ENCODE measurements at regions not wholly inside any gene's neighbourhood (a gene's known extent, or its start where the extent isn't known, plus 50 kb on each side); places are given as distances from the start of the nearest gene placed in this dataset.

DNA sequence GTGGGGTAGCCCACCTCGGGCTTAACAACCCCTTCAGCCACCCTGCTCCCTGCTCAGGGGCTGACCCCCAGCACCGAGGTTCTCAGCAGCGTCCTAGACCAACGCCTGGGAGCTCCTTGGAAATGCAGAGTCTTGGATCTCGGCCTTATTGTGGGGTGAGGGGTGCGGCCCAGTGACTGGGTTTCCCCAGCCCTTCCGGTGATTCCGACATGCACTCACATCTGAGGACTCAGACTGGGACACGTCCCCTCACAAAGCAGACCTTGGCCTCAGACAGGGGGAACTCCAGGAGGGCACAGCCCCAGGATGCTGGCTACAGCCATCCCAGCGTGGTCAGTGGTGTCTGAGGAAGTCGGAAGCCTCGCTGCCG lies 117.7 kb downstream of the RFLNA start:
- CTCF ChIA-PET = no interaction called here
- Mint-ChIP-seq H3K36me3 (peaks cover 9% of the 10 kb centered on the region; the same call in 1 of the 2 replicates), H3K27ac (no peak overlapping the region), H3K4me3 (no peak overlapping the region), H3K27me3 (ENCODE audit: low read depth) (no peaks in the 10 kb centered on the region; the same call in 1 of the 2 replicates), H3K9me3 (no peaks in the 10 kb centered on the region), H3K4me1 (peaks cover 21% of the 10 kb centered on the region)
- TF ChIP-seq FOXJ3 (CRISPR knock-in tag; IDR thresholded peaks at IDR 0.05; ENCODE audit: borderline replicate concordance) = no peak
- no peak for TF ChIP-seq HMGXB4 (CRISPR knock-in tag; IDR thresholded peaks at IDR 0.05)
- TF ChIP-seq, protein P1, sequence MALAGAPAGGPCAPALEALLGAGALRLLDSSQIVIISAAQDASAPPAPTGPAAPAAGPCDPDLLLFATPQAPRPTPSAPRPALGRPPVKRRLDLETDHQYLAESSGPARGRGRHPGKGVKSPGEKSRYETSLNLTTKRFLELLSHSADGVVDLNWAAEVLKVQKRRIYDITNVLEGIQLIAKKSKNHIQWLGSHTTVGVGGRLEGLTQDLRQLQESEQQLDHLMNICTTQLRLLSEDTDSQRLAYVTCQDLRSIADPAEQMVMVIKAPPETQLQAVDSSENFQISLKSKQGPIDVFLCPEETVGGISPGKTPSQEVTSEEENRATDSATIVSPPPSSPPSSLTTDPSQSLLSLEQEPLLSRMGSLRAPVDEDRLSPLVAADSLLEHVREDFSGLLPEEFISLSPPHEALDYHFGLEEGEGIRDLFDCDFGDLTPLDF (CRISPR knock-in tag; IDR thresholded peaks at IDR 0.05) = no peak
- TF ChIP-seq, protein P2, sequence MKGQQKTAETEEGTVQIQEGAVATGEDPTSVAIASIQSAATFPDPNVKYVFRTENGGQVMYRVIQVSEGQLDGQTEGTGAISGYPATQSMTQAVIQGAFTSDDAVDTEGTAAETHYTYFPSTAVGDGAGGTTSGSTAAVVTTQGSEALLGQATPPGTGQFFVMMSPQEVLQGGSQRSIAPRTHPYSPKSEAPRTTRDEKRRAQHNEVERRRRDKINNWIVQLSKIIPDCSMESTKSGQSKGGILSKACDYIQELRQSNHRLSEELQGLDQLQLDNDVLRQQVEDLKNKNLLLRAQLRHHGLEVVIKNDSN (CRISPR knock-in tag; IDR thresholded peaks at IDR 0.05) = no peak
- no peak for TF ChIP-seq ATF3 (CRISPR knock-in tag; conservative IDR thresholded peaks at IDR 0.05)
- TF ChIP-seq MLX (CRISPR knock-in tag; IDR thresholded peaks at IDR 0.05) = no peak
- no peak for TF ChIP-seq ZNF263 (CRISPR knock-in tag; IDR thresholded peaks at IDR 0.05; ENCODE audit: low read depth)
- TF ChIP-seq ZNF219 (CRISPR knock-in tag; IDR thresholded peaks at IDR 0.05; ENCODE audit: borderline replicate concordance) = no peak
- no peak for TF ChIP-seq PRRX2 (CRISPR knock-in tag; IDR thresholded peaks at IDR 0.05)
- no peak for TF ChIP-seq ZNF121 (CRISPR knock-in tag; IDR thresholded peaks at IDR 0.05)
- TF ChIP-seq, protein P3, sequence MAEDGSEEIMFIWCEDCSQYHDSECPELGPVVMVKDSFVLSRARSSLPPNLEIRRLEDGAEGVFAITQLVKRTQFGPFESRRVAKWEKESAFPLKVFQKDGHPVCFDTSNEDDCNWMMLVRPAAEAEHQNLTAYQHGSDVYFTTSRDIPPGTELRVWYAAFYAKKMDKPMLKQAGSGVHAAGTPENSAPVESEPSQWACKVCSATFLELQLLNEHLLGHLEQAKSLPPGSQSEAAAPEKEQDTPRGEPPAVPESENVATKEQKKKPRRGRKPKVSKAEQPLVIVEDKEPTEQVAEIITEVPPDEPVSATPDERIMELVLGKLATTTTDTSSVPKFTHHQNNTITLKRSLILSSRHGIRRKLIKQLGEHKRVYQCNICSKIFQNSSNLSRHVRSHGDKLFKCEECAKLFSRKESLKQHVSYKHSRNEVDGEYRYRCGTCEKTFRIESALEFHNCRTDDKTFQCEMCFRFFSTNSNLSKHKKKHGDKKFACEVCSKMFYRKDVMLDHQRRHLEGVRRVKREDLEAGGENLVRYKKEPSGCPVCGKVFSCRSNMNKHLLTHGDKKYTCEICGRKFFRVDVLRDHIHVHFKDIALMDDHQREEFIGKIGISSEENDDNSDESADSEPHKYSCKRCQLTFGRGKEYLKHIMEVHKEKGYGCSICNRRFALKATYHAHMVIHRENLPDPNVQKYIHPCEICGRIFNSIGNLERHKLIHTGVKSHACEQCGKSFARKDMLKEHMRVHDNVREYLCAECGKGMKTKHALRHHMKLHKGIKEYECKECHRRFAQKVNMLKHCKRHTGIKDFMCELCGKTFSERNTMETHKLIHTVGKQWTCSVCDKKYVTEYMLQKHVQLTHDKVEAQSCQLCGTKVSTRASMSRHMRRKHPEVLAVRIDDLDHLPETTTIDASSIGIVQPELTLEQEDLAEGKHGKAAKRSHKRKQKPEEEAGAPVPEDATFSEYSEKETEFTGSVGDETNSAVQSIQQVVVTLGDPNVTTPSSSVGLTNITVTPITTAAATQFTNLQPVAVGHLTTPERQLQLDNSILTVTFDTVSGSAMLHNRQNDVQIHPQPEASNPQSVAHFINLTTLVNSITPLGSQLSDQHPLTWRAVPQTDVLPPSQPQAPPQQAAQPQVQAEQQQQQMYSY (CRISPR knock-in tag; IDR thresholded peaks at IDR 0.05) = no peak
- TF ChIP-seq MYBL2 (CRISPR knock-in tag; IDR thresholded peaks at IDR 0.05) = no peak
- TF ChIP-seq, protein P4, sequence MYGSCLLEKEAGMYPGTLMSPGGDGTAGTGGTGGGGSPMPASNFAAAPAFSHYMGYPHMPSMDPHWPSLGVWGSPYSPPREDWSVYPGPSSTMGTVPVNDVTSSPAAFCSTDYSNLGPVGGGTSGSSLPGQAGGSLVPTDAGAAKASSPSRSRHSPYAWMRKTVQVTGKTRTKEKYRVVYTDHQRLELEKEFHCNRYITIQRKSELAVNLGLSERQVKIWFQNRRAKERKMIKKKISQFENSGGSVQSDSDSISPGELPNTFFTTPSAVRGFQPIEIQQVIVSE (CRISPR knock-in tag; IDR thresholded peaks at IDR 0.05; ENCODE audit: borderline replicate concordance) = no peak
- no peak for TF ChIP-seq STAT6 (CRISPR knock-in tag; conservative IDR thresholded peaks at IDR 0.05; ENCODE audit: low read depth)
- no peak for TF ChIP-seq JAZF1 (CRISPR knock-in tag; IDR thresholded peaks at IDR 0.05)
- no peak for TF ChIP-seq ZNF423 (CRISPR knock-in tag; IDR thresholded peaks at IDR 0.05)
- no peak for TF ChIP-seq ZNF138 (CRISPR knock-in tag; conservative IDR thresholded peaks at IDR 0.05)
- DNase-seq (ENCODE audit: low spot score) (no peak), ATAC-seq (no peak)
- POLR2A ChIA-PET = no interaction called here

All from WTC11 (cell line).